Memory B cell (primary cell): ENCODE measurements at regions not wholly inside any gene's neighbourhood (a gene's known extent, or its start where the extent isn't known, plus 50 kb on each side); places are given as distances from the start of the nearest gene placed in this dataset.

Experiments used
- ATAC-seq: fragments of 150-1000 bp; cut with Tn5 transposase; 2 replicates; pipeline ENCODE4 v1.10.0; 2021; ENCODE audit warnings: low read depth, mild to moderate bottlenecking, moderate library complexity
- DNase-seq, 2 donors: peaks; one replicate each; pipeline ENCODE4 v3.0.0; 2022; ENCODE audit warnings: low spot score in 2 of 2
- H3K27ac Mint-ChIP-seq: one replicate; pipeline ENCODE4 v1.8.0; 2022; ENCODE audit warnings: mild to moderate bottlenecking, moderate library complexity, mixed read lengths
- H3K27me3 Mint-ChIP-seq: one replicate; pipeline ENCODE4 v1.8.0; 2022; ENCODE audit warnings: mixed read lengths
- H3K36me3 Mint-ChIP-seq: one replicate; pipeline ENCODE4 v1.8.0; 2022; ENCODE audit warnings: mild to moderate bottlenecking, mixed read lengths
- H3K4me1 Mint-ChIP-seq: one replicate; pipeline ENCODE4 v1.8.0; 2022; ENCODE audit warnings: mixed read lengths
- H3K4me3 Mint-ChIP-seq: one replicate; pipeline ENCODE4 v1.8.0; 2022; ENCODE audit warnings: mild to moderate bottlenecking, moderate library complexity, mixed read lengths
- H3K9me3 Mint-ChIP-seq: one replicate; pipeline ENCODE4 v1.8.0; 2022; ENCODE audit warnings: mixed read lengths

GRCh38 chr3:118036215-118036614 lies 998.4 kb downstream of the IGSF11 start:
- Mint-ChIP-seq H3K27ac (no peak overlapping the region), H3K4me1 (no peaks in the 10 kb centered on the region), H3K9me3 (peaks cover 11% of the 10 kb centered on the region), H3K36me3 (no peaks in the 10 kb centered on the region), H3K27me3 (no peaks in the 10 kb centered on the region), H3K4me3 (no peak overlapping the region)
- ATAC-seq (no peak), DNase-seq (no peak)

GRCh38 chr3:118055381-118055780 lies 979.3 kb downstream of the IGSF11 start:
- H3K36me3 Mint-ChIP-seq, result no peaks in the 10 kb centered on the region
- H3K4me1 Mint-ChIP-seq, result no peaks in the 10 kb centered on the region
- ATAC-seq, result no peak
- H3K27ac Mint-ChIP-seq, result no peak overlapping the region
- no peaks in the 10 kb centered on the region for H3K27me3 Mint-ChIP-seq
- DNase-seq, result no peak
- no peak overlapping the region for H3K4me3 Mint-ChIP-seq
- no peaks in the 10 kb centered on the region for H3K9me3 Mint-ChIP-seq

GRCh38 chr3:118057086-118057485 lies 977.6 kb downstream of the IGSF11 start:
- no peak for DNase-seq
- H3K9me3 Mint-ChIP-seq, result peaks cover under 1% of the 10 kb centered on the region
- no peak overlapping the region for H3K4me3 Mint-ChIP-seq
- H3K27me3 Mint-ChIP-seq, result no peaks in the 10 kb centered on the region
- no peaks in the 10 kb centered on the region for H3K36me3 Mint-ChIP-seq
- H3K27ac Mint-ChIP-seq, result no peak overlapping the region
- H3K4me1 Mint-ChIP-seq, result no peaks in the 10 kb centered on the region
- ATAC-seq, result no peak

- DNase-seq, result no peak
- no peaks in the 10 kb centered on the region for H3K4me1 Mint-ChIP-seq
- no peaks in the 10 kb centered on the region for H3K36me3 Mint-ChIP-seq
- peaks cover 1% of the 10 kb centered on the region for H3K9me3 Mint-ChIP-seq
- no peaks in the 10 kb centered on the region for H3K27me3 Mint-ChIP-seq
- ATAC-seq, result no peak
- no peak overlapping the region for H3K4me3 Mint-ChIP-seq
- H3K27ac Mint-ChIP-seq, result no peak overlapping the region
These were observed 975.5 kb downstream of the IGSF11 start for GRCh38 chr3:118059096-118059495.

- Mint-ChIP-seq H3K9me3 (peaks cover 5% of the 10 kb centered on the region), H3K27ac (no peak overlapping the region), H3K4me3 (no peak overlapping the region), H3K27me3 (no peaks in the 10 kb centered on the region), H3K4me1 (no peaks in the 10 kb centered on the region), H3K36me3 (no peaks in the 10 kb centered on the region)
- ATAC-seq, result no peak
- DNase-seq, result no peak
These were observed 967.2 kb downstream of the IGSF11 start for GRCh38 chr3:118067439-118067838.

- H3K9me3 Mint-ChIP-seq, result peaks cover 5% of the 10 kb centered on the region
- ATAC-seq (no peak), DNase-seq (no peak)
- no peaks in the 10 kb centered on the region for H3K27me3 Mint-ChIP-seq
- H3K36me3 Mint-ChIP-seq, result no peaks in the 10 kb centered on the region
- no peaks in the 10 kb centered on the region for H3K4me1 Mint-ChIP-seq
- H3K27ac Mint-ChIP-seq, result no peak overlapping the region
- H3K4me3 Mint-ChIP-seq, result no peak overlapping the region
These were observed 958.8 kb downstream of the IGSF11 start for GRCh38 chr3:118075873-118076272.

GRCh38 chr3:118077332-118077731 lies 957.3 kb downstream of the IGSF11 start:
- Mint-ChIP-seq H3K36me3 (no peaks in the 10 kb centered on the region), H3K4me3 (no peak overlapping the region), H3K4me1 (no peaks in the 10 kb centered on the region), H3K9me3 (peaks cover 5% of the 10 kb centered on the region), H3K27me3 (no peaks in the 10 kb centered on the region), H3K27ac (no peak overlapping the region)
- ATAC-seq, result no peak
- no peak for DNase-seq

GRCh38 chr3:118080889-118081288 lies 953.8 kb downstream of the IGSF11 start:
- no peak for ATAC-seq
- Mint-ChIP-seq H3K27ac (no peak overlapping the region), H3K27me3 (no peaks in the 10 kb centered on the region), H3K4me1 (no peaks in the 10 kb centered on the region), H3K9me3 (peaks cover 1% of the 10 kb centered on the region), H3K36me3 (no peaks in the 10 kb centered on the region), H3K4me3 (no peak overlapping the region)
- no peak for DNase-seq

- no peak overlapping the region for H3K27ac Mint-ChIP-seq
- H3K4me3 Mint-ChIP-seq, result no peak overlapping the region
These were observed 946.0 kb downstream of the IGSF11 start for GRCh38 chr3:118088696-118089095.

GRCh38 chr3:118089563-118089962 lies 945.1 kb downstream of the IGSF11 start:
- no peaks in the 10 kb centered on the region for H3K4me1 Mint-ChIP-seq
- H3K36me3 Mint-ChIP-seq, result no peaks in the 10 kb centered on the region
- no peak for DNase-seq

More at GRCh38 chr3:118088696-118089095, 946.0 kb downstream of the IGSF11 start:
- no peaks in the 10 kb centered on the region for H3K27me3 Mint-ChIP-seq
- DNase-seq (no peak), ATAC-seq (no peak)
- no peaks in the 10 kb centered on the region for H3K36me3 Mint-ChIP-seq
- H3K4me1 Mint-ChIP-seq, result no peaks in the 10 kb centered on the region
- peaks cover 6% of the 10 kb centered on the region for H3K9me3 Mint-ChIP-seq

GRCh38 chr3:118097226-118097625 lies 937.4 kb downstream of the IGSF11 start:
- Mint-ChIP-seq H3K36me3 (peaks cover 2% of the 10 kb centered on the region), H3K4me3 (no peak overlapping the region), H3K4me1 (no peaks in the 10 kb centered on the region), H3K27ac (no peak overlapping the region), H3K27me3 (no peaks in the 10 kb centered on the region), H3K9me3 (peaks cover 12% of the 10 kb centered on the region)
- ATAC-seq (no peak), DNase-seq (no peak)

More at GRCh38 chr3:118089563-118089962, 945.1 kb downstream of the IGSF11 start:
- Mint-ChIP-seq H3K27ac (no peak overlapping the region), H3K27me3 (no peaks in the 10 kb centered on the region), H3K9me3 (peaks cover 6% of the 10 kb centered on the region), H3K4me3 (no peak overlapping the region)
- no peak for ATAC-seq

- Mint-ChIP-seq H3K27ac (no peak overlapping the region), H3K36me3 (peaks cover 2% of the 10 kb centered on the region), H3K4me1 (no peaks in the 10 kb centered on the region), H3K9me3 (peaks cover 9% of the 10 kb centered on the region), H3K4me3 (no peak overlapping the region), H3K27me3 (no peaks in the 10 kb centered on the region)
- no peak for DNase-seq
- ATAC-seq, result no peak
These were observed 937.0 kb downstream of the IGSF11 start for GRCh38 chr3:118097660-118098059.

GRCh38 chr3:118098827-118099226 lies 935.8 kb downstream of the IGSF11 start:
- DNase-seq (no peak), ATAC-seq (no peak)
- H3K27me3 Mint-ChIP-seq, result no peaks in the 10 kb centered on the region
- no peaks in the 10 kb centered on the region for H3K4me1 Mint-ChIP-seq
- H3K27ac Mint-ChIP-seq, result no peak overlapping the region
- peaks cover 7% of the 10 kb centered on the region for H3K9me3 Mint-ChIP-seq
- no peak overlapping the region for H3K4me3 Mint-ChIP-seq
- H3K36me3 Mint-ChIP-seq, result peaks cover 2% of the 10 kb centered on the region

- Mint-ChIP-seq H3K4me1 (no peaks in the 10 kb centered on the region), H3K27me3 (no peaks in the 10 kb centered on the region), H3K9me3 (peaks cover 3% of the 10 kb centered on the region), H3K4me3 (no peak overlapping the region), H3K27ac (no peak overlapping the region), H3K36me3 (no peaks in the 10 kb centered on the region)
- DNase-seq, result no peak
- no peak for ATAC-seq
These were observed 932.8 kb downstream of the IGSF11 start for GRCh38 chr3:118101891-118102290.

- H3K27ac Mint-ChIP-seq, result no peak overlapping the region
These were observed 931.9 kb downstream of the IGSF11 start for GRCh38 chr3:118102737-118103136.

More at GRCh38 chr3:118102737-118103136, 931.9 kb downstream of the IGSF11 start:
- H3K36me3 Mint-ChIP-seq, result no peaks in the 10 kb centered on the region
- no peaks in the 10 kb centered on the region for H3K27me3 Mint-ChIP-seq
- ATAC-seq, result no peak
- H3K4me3 Mint-ChIP-seq, result no peak overlapping the region
- peaks cover 3% of the 10 kb centered on the region for H3K9me3 Mint-ChIP-seq
- no peak for DNase-seq
- no peaks in the 10 kb centered on the region for H3K4me1 Mint-ChIP-seq
